ENCODE measurements at regions not wholly inside any gene's neighbourhood (a gene's known extent, or its start where the extent isn't known, plus 50 kb on each side); places are given as distances from the start of the nearest gene placed in this dataset.

DNA sequence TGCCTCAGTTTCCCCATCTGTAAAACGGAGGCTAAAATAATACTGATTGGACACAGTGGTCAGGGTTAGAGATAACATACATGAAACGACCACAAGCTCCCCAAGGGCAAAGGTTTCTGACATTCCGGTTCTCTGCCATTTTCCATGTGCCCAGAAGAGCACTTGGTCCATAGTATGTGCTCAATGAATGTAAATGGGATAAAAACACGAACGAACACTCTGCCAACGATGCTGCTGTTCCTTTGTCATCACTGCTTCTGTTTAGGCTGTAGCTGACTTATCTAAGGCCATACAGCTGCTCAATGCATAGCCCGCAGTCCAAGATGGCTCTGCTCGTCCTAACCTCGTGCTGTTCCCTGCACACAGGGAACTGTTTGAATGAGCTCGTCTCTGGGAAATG, 102.0 kb downstream of the RMI2 start:
- DNase-seq, result no peak

DNA sequence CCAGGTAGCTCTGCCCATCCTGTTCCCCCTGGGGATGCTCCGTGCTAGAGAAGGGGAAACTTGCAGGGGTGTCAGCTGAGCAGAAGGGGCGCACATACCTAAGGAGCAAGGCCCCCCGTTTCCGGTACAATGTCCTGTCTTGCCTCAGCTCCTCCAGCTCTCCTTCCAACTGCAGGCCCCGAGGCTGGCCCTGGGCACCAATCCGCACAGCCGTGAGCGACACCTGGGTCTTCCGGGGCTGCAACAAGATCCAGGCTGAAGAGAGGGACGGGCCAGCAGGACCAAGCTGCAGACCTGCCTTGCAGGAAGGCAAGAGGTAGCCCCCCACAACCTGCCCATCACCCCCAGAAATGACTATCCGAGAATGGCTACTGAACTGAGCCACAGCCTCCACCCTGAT, 102.6 kb downstream of the RMI2 start:
- DNase-seq, result no peak

DNA sequence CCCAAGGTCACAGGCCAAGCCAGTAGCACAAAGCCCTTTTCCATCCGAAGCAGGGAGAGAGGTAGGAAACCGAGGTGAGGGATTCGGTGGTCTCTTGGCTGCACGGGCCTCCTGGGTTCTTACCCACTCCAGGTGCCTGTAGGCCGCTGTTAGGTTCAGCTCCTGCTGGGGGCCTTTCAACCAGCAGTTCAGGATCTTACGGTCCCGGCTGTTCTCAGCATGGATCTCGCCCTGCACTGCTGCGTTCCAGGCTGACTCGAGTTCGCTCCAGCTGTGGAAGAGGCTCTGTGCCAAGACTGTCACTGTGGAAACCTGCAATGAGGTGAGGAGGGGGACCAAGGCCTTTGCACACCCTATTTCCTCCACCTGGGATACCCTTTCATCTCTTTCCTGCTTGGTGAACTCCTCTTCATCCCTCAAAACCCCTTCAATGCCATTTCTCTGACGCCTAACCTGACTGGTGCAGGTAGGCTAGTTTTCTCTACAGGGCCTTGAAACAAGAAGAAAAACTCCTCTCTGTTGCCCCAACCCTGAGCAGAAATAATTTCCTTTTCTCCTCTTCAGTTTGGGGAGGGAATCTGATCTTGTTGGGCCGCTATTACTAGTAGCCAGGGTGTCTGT, 103.6 kb downstream of the RMI2 start:
- no peak for DNase-seq

DNA sequence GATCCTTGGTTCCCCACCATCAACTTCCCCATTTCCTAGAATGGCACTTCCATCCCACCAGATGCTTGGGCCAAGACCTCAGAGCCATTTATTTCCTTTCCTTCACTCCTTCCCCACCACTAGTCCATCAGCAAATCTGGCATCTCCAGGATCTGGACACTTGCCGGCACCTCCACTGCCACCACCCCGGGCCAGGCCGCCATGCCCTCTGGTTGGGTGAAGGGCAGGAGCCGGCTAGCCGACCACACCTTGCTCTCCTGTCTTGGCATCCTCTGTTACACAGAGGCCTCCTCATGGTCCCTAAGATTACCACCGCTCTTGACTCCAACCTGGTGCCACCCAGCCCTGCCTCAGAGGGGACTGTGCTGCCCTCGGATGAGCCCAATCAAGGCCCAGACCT, 104.5 kb downstream of the RMI2 start:
- no peak for DNase-seq

DNA sequence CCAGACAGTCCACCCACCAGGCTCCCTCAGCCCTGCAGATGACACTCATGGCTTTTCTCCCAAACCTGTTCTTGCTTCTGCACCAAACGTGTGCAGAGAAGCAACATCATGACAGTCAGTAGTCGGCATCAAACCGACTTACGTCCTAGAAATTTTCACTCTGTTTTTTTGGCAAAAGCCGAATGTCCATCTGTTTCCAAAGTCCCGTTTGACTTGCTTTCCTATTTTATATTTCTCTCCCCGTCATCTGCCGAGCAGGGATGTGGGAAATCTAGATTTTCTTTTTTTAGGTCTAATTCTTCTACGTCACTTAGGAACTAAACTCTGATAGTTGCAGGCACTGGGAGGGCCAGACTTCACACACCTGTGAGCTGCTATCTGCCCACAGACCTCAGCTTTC, 104.9 kb downstream of the RMI2 start:
- DNase-seq, result no peak

DNA sequence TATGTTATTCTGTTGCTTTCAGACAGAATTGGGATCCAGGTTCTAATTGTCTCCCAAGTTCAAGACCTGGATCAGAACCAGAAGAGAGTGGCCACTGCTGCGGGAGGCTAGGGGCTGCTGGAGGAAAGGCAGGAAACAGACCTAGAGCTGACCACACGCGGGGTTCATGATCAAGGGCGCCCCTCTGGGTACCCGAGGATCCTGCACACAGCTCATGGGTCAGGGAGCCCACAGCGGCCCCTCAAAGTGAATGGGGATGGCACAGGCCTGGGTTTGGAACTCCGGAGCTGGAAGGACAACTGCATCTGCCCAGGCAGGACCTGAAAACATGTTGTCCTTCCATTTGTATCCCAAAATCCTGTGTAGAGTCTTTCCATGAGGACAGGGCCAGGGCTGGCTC, 107.0 kb downstream of the RMI2 start:
- no peak for DNase-seq

DNA sequence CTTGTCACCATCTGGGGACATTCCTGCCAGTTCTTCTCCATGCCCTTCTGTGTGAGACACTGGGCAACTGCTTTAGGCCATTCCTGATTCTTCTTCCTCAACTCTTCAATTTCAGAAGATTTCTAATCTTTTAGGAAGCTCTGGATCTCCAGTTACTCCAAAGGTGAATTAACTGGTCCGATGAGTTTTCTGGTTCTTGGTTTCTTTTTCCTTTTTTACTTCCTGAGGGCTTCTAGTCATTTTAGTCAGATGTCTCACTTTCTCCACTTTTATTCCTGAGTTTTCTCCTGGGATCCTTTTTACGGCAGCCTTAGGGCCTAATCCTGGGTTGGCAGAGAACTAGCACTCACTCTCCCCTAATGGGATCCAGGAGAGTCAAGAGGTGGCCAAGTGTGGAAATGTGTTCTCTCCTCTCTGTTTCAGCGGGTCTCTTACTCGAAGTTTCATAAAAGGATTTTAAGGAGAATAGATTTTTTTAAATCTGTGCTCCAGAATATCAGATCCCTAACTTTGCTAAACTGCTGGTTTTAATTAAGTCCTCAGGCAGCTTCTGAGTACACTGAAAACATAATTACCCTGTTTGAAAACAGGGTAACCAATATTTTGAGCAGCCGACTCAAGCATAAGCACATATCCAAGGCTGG, 107.6 kb downstream of the RMI2 start:
- no peak for DNase-seq

DNA sequence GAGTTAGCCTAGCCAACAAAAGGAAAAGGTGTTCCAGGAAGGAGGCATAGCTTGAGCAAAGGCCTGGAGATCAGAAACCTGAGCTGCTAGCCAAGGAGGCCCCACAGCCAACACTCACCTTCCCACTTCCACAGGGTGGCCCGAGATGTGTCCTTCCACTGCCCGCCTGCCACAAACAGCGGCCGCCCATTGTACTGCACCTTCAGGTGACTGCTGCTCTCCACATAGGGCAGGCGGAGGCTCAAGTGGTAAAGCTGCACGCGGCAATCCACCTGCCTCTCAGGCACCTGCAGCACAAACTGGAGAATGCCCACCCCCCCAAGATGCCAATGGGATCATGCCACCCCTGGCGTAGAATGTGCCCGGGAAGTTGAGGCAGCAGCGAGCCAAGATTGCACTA, 111.5 kb downstream of the RMI2 start:
- DNase-seq, result no peak

DNA sequence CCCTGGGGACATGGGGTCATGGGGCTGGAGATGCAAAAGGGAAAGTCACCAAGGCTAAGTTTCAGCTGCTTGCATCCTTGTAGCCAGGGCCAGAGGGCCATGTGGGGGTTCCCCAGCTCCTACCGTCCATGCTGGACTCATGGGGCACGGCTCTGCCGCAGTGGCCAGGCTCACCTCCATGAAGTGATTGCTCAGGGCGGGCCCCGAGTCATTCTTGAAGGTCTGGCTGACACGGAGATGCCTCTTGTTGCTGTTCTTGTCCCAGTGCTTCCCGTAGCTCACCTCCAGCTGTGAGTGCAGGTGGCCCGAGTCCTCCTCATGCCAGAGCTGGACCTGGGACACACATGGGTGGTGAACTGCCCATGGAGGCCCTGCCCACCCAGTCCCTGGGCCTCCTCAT, 114.5 kb downstream of the RMI2 start:
- no peak for DNase-seq

DNA sequence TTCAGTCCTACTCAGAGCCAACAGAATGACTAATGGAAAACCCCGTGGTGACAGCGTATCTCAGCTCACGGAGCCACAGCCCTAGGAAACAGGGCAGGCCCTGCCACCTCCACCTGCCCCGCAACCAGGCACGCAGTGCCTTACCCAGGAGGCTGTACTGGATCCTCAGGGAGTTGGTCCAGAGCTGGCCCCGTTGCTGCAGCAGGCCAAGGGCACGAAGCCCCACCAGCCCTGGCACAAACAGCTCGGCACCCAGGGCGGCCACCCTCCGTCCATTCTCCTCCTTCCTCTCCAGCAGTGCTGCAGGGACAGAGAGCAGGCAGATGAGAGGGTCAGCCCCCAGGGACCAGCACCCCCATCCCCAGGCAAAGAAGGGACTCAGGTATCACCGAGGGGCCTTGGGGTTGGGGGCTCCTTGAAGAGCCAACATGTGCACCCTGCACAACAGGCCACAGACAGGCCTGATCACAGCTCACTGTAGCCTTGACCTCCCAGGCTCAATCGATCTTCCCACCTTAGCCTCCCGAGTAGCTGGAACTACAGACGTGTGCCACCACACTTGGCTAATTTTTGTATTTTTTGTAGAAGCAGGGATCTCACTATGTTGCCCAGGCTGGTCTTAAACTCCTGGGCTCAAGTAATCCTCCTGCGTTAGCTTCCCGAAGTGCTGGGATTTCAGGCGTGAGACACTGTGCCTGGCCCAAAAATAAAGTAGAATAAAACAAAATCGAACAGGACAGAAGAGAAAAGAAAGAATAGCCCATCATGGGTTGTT, 115.7 kb downstream of the RMI2 start:
- no peak for DNase-seq

DNA sequence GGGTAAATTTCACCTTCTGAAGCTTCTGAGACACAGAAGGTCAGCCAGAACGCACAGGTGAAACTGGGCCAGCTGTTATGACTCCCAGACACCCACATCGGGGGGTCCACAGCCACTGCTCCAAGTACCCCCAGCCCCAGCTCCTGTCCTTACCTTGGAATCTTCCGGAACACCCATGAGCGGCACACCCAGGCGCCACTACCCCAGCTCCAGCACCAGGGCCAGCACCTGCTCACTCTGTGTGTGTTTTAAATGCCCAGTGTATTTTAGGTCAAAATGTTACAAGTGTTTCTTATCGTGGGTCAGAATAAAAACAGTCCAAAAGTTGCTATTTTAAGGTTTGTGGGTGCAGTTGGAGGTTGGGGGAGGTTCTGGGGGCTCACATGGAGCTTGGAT, 116.3 kb downstream of the RMI2 start:
- DNase-seq, result no peak

DNA sequence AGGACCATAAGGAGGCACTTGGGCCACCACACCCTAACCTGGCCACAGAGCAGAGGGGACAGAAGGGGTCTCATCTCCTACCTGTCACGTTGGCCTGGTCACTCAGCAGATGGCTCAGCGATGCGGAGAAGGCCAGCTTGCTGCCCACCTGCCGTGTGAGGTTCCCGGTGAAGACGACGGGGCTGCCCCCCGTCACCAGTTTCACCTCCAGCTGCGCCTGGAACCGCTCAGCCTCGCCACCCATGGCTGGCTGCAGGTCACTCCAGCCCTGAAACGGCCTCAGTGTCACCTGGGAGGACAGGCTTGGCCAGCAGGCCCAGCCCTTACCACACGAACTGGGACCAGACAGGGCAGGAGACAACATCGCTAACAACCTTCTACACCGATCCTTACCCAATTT, 116.8 kb downstream of the RMI2 start:
- no peak for DNase-seq

DNA sequence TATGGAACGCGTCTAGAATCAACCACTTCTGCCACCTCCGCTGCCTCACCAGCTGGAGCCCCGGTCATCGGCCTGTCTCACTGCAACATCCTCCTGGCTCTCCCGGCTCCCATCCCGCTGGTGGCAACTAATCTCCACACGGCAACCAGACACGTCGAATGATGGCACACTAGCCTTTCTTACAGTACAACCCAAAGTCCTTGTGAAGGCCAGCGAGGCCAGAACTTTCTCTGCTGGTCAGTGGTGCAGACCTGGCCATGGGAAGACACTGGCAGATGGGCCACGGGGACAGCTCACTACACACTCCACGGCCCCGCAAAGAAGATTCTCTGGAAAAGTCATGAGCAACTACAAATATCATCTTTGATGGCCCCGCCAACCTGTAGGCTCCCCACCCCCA, 117.6 kb downstream of the RMI2 start:
- DNase-seq, result no peak

DNA sequence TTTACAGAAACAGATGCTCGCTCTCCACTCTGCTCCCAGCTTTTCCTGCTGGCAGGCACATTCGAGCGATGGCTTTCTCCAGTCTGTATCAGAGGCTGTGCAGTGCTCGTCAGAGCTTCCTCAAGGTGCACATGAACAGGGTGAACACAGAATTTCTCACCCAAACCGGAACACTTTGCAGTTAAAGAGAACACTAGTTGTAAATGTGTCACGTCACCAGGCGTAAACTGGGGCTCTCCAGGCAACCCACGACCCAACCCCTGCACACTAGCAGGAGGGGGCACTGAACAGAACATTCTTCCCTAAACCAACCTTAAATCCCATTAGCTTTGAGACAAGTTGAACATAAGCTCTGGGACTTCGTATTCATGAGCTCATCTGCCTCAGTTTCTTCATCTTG, 119.0 kb downstream of the RMI2 start:
- DNase-seq, result no peak

DNA sequence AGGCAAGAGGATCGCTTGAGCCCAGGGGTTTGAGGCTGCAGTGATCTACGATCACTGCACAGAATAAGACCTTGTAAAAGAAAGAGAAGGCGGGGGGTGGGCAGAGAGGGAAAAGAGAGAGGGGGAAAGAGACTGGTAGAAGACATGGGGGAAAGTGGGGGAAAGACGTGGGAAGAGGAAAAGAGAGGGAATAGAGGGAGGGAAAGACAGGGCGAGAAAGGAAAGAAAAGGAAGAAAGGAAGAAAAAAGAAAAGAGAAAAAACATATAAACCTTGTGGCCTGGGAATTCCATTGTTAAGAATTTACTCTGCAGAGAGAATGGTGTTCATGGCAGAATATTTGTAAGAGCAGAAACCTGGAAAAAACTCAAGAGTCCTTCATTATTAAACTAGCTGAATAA, 120.4 kb downstream of the RMI2 start:
- no peak for DNase-seq

DNA sequence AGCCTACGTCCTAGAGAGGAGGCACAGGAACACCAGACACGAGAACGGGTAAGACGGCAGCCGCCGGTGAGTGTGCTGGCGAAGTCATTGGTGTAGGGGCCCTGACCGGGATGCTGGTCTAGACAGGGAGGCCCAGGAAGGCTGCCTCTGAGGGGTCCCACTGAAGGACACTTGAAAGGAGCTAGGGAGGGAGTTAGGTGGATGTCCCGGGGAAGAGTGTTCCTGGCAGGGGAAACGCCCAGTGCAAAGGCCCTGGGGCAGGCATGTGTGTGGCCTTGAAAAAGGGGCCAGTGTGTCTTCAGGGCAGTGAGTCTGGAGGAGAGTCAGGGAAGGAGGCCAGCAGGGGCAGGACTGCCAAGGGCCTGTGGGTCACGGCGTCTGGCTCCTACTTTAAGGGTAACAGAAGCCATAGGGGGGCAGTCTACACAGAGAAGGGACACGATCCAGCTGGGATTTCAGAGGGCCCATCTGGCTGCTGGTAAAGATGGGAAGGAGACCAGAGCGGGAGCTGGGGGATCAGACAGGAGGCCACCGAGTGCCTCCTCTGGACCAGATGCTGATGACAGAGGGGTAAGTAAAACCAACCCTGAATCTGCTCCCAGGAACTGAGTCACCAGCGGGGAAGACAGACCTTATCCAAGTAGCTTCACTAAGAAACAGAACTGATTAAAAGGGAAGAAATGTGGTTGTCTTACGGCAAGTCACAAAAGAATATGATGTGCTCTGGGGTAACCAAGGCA, 115.9 kb downstream of the LITAF start:
- no peak for DNase-seq

DNA sequence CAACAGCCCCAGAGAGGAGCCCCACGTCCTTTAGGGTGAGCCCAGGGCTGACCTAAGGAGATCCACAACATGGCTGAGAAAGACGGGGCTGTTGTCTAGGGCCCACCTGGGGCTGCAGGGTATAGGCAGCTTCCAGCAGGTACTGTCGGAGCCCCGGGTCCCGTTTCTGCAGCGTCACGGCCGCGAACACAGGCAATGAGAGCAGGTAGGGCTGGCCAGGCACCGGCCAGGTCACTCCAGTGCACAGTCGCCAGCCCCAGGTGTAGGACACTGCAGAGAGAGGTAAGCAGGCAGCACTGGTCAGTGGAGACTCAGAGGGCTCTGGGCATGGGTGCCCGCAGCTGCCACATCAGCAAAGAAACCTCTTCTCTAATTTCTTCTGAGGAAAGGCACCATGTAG, 115.2 kb downstream of the LITAF start:
- DNase-seq, result no peak

DNA sequence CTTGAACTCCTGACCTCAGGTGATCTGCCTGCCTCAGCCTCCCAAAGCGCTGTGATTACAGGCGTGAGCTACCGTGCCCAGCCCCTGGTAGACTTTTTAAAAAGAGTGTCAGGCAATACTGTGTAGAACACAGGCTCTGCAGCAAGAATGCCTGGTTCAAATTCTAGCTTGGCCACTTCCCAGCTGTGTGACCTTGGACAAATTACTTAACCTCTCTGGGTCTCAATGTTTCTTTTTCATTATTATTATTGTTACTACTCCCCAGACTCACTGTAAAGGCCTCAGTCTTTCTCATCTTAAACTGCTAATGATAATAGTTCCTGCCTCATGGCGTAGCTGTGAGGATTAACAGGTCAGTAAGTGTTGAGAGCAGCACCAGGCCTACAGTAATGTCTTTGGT, 114.3 kb downstream of the LITAF start:
- DNase-seq, result no peak

DNA sequence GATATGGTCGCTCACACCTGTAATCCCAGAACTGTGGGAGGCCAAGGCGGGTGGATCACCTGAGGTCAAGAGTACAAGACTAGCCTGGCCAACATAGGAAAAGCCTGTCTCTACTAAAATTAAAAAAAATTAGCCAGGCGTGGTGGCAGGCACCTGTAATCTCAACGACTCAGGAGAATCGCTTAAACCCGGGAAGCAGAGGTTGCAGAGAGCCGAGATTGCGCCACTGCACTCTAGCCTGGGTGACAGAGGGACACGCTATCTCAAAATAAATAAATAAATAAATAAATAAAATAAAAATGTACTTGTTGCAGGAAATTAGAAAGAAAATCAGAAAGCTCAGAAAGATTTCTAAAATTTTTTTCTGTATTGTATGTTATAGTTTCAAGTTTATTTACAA, 113.9 kb downstream of the LITAF start:
- no peak for DNase-seq

DNA sequence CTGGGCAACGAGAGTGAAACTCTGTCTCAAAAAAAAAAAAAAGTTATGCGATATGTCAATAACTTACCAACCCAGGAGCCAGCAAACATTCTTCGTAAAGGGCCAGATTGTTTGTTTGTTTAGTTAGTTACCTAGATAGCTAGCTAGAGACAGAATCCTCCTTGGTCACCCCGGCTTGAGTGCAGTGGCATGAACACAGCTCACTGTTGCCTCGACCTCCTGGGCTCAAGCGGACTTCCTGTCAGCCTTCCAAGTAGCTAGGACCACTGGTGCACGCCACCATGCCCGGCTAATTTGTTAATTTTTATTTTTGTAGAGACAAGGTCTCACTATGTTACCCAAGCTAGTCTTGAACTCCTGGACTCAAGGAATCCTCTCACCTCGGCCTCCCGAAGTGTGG, 113.0 kb downstream of the LITAF start:
- no peak for DNase-seq

DNA sequence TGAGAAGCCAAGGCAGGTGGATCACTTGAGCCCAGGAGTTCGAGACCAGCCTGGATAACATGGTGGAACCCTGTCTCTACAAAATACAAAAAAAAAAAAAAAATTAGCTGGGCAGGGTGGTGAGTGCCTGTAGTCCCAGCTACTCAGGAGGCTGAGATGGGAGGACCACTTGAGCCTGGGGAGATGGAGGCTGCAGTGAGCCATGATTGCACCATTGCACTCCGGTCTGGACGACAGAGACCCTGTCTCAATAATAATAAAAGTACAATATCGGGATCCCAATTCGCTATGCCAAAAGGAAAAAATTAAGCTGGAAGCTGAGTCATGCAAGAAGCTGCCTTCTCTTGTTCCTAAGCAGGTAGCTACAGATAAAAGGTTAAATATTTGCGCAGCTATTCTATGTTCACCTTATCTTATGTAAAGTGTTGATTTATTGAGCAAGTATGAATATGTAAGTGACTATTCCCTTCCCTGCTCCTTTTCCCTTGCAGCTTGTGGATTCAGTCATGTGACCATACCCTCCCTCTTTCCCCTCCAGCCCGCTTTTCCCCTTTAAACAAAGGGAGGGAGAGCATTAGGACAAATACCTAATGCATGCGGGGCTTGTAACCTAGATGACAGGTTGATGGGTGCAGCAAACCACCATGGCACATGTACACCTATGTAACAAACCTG, 112.0 kb downstream of the LITAF start:
- DNase-seq, result no peak

DNA sequence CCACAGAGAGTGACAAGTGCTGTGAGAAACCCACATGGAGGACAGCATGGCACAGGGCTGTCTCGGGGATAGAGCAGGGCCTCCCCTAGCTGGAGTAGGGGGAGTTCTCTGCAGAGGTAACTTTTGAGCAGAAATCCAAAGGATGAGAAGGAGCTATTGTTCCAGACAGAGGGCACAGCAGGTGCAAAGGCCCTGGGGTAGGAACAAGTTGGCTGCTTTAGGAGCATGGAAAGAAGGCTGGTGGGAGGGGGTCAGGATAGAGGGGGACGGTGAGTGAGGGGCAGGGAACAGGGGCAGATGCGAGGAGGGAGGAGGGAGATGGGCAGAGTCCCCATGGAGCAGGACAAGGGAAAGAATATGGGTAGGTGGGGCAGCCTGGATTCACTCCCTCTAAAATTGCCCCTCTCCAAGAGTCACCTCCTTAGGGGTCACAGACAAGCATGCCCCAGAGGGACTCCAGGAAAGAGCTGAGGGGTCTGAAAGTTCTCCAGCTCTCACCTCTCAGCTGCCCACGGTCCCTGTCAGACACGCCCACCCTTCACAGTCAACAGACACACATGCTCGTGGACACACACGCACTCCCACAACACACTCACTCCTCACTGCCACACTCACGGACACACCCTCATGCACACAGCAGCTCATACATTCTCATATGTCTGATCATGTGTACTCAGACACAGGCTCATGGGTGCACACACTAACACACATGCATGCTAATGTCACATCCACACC, 110.7 kb downstream of the LITAF start:
- DNase-seq, result no peak
